ENCODE measurements at regions not wholly inside any gene's neighbourhood (a gene's known extent, or its start where the extent isn't known, plus 50 kb on each side); places are given as distances from the start of the nearest gene placed in this dataset.

- no peak overlapping the region for H3K4me3 ChIP-seq (ENCODE audit: control insufficient read depth, low read depth, low read length)
- DNase-seq (ENCODE audit: low read depth): no peak
- no peak for TF ChIP-seq CTCF (conservative IDR thresholded peaks at IDR 0.05; ENCODE audit: control insufficient read depth, insufficient read depth, low read depth, low read length)
Measured at GRCh38 chr7:25840209-25840792, 311.7 kb upstream of the NFE2L3 start.

- no peak overlapping the region for H3K4me3 ChIP-seq (ENCODE audit: control insufficient read depth, low read depth, low read length)
- no peak for DNase-seq (ENCODE audit: low read depth)
- no peak for TF ChIP-seq CTCF (conservative IDR thresholded peaks at IDR 0.05; ENCODE audit: control insufficient read depth, insufficient read depth, low read depth, low read length)
Measured at GRCh38 chr7:25841575-25841974, 310.4 kb upstream of the NFE2L3 start.

GRCh38 chr7:25842201-25842733 is 309.7 kb upstream of the NFE2L3 start:
- no peak overlapping the region for H3K4me3 ChIP-seq (ENCODE audit: control insufficient read depth, low read depth, low read length)
- DNase-seq (ENCODE audit: low read depth): no peak
- TF ChIP-seq CTCF (conservative IDR thresholded peaks at IDR 0.05; ENCODE audit: control insufficient read depth, insufficient read depth, low read depth, low read length): no peak

- no peak for TF ChIP-seq CTCF (conservative IDR thresholded peaks at IDR 0.05; ENCODE audit: control insufficient read depth, insufficient read depth, low read depth, low read length)
- DNase-seq (ENCODE audit: low read depth): no peak
- no peak overlapping the region for H3K4me3 ChIP-seq (ENCODE audit: control insufficient read depth, low read depth, low read length)
Measured at GRCh38 chr7:25843467-25843866, 308.5 kb upstream of the NFE2L3 start.

- TF ChIP-seq CTCF (conservative IDR thresholded peaks at IDR 0.05; ENCODE audit: control insufficient read depth, insufficient read depth, low read depth, low read length): no peak
- no peak overlapping the region for H3K4me3 ChIP-seq (ENCODE audit: control insufficient read depth, low read depth, low read length)
- peak; percentile 54 for DNase-seq (ENCODE audit: low read depth)
Measured at GRCh38 chr7:25844102-25844870, 307.7 kb upstream of the NFE2L3 start.

GRCh38 chr7:25845464-25845863 is 306.5 kb upstream of the NFE2L3 start:
- DNase-seq (ENCODE audit: low read depth): no peak
- H3K4me3 ChIP-seq (ENCODE audit: control insufficient read depth, low read depth, low read length): no peak overlapping the region
- no peak for TF ChIP-seq CTCF (conservative IDR thresholded peaks at IDR 0.05; ENCODE audit: control insufficient read depth, insufficient read depth, low read depth, low read length)
